GM12865 (cell line): ENCODE measurements at regions not wholly inside any gene's neighbourhood (a gene's known extent, or its start where the extent isn't known, plus 50 kb on each side); places are given as distances from the start of the nearest gene placed in this dataset.
"Not testable (repeated sequence)": the region's sequence is repeated elsewhere in the genome, so short reads cannot be mapped to it uniquely, and the experiment has no call there.

ENCODE experiments used
- DNase-seq: peaks from one replicate; pipeline ENCODE4 v3.0.0; 2010; ENCODE audit warnings: low read depth
- H3K4me3 ChIP-seq: 2 replicates; pipeline ENCODE4 v1.5.1; 2011; ENCODE audit warnings: mild to moderate bottlenecking, low read depth, low read length, control low read depth
- CTCF ChIP-seq: IDR thresholded peaks from 2 replicates; pipeline ENCODE4 v1.5.1; 2011; ENCODE audit warnings: low read length, control low read depth, low read depth, inconsistent platforms; ENCODE audit not compliant: insufficient read depth; ENCODE audit errors: missing control alignments

- DNase-seq, H3K4me3 ChIP-seq: not testable (repeated sequence)
Measured at GRCh38 chr6:127406722-127407121, 52.5 kb downstream of the KIAA0408 start.

- no peak for DNase-seq
- H3K4me3 ChIP-seq, result no peak overlapping the region
- no peak for TF ChIP-seq CTCF
Measured at GRCh38 chr6:127406122-127406521, 53.1 kb downstream of the KIAA0408 start.

GRCh38 chr6:127404594-127405178 lies 54.5 kb downstream of the KIAA0408 start:
- no peak for DNase-seq
- H3K4me3 ChIP-seq, result no peak overlapping the region
- TF ChIP-seq CTCF, result no peak

- H3K4me3 ChIP-seq, result peak overlapping the region; percentile 38
- TF ChIP-seq CTCF, result no peak
- peak; percentile 61 for DNase-seq
Measured at GRCh38 chr6:127404133-127404532, 55.1 kb downstream of the KIAA0408 start.

GRCh38 chr6:127403636-127404035 lies 55.6 kb downstream of the KIAA0408 start:
- peak overlapping the region; percentile 38 for H3K4me3 ChIP-seq
- no peak for TF ChIP-seq CTCF
- peak; percentile 70 for DNase-seq

GRCh38 chr6:127402890-127403617 lies 56.1 kb downstream of the KIAA0408 start:
- no peak for TF ChIP-seq CTCF
- DNase-seq, result peak; percentile 27
- H3K4me3 ChIP-seq, result peak overlapping the region; percentile 38

- no peak for DNase-seq
- H3K4me3 ChIP-seq, result no peak overlapping the region
- no peak for TF ChIP-seq CTCF
Measured at GRCh38 chr6:127397729-127398630, 54.6 kb upstream of the ECHDC1 start.

- not testable (repeated sequence) for H3K4me3 ChIP-seq, DNase-seq
Measured at GRCh38 chr6:127397171-127397597, 53.8 kb upstream of the ECHDC1 start.
